ENCODE measurements at regions not wholly inside any gene's neighbourhood (a gene's known extent, or its start where the extent isn't known, plus 50 kb on each side); places are given as distances from the start of the nearest gene placed in this dataset.

GRCh38 chrX:146144039-146144438, 326.4 kb downstream of the SLITRK2 start:
- DNase-seq: no peak

GRCh38 chrX:146154191-146154590, 336.6 kb downstream of the SLITRK2 start:
- DNase-seq: peak in 1 of 3 donors; percentile 1

GRCh38 chrX:146160443-146161203, 343.0 kb downstream of the SLITRK2 start:
- DNase-seq: no peak

DNA sequence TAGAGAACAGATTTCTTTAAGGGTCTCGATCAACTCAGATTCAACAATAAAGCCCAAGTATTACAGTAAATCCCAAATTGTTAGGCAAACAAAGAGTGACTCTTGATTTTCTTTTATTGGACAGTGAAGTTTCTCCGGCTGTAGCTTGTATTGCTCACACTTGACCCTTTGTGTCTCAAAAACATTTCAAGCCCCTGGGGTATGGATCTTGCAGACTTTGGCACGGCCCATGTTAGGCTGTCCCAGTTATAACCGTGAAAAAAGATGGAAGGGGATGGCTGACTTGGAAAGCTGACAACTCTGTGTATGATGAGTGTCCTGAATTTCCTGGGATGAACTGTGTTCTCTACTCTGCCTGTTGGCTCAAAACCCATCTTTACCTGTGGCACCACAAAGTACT, 356.1 kb downstream of the SLITRK2 start:
- peak in 1 of 3 donors; percentile 14 for DNase-seq

DNA sequence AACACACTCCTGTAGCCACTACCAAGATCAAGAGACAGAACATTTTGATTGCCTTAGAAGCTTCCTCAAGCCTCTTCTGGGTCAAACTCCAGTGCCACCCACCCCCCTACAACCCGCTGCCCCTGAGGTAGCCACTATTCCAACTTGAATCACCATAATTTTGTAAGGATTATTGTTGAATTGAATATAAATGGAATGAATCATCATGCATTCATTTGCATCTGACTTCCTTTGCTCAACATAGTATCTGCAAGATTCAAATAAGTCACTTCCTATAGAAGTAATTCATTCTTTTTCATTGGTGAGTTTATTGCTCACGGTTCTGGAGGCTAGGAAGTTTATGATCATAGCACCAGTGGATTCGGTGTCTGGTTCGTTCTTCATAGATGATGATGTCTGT, 364.2 kb downstream of the SLITRK2 start:
- DNase-seq: no peak

GRCh38 chrX:146186540-146186939, 368.9 kb downstream of the SLITRK2 start:
- no peak for DNase-seq

DNA sequence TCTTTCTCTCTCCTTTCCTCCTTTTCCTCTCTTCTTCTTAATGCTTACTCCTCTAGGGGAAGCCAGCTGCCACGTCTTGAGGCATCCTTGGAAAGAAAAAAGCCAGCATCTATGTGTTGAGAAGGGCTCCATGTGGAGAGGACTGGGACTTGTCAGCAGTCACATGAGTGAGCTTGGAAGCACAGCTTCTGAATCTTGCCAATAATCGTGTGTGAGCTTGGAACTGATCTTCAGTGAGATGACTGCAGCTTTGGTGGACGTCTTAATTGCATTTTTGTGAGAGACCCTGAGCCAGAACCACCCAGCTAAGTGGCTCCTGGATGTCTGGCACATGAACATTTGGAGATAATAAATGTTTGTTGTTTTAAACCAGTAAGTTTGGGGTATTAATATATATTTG, 371.7 kb downstream of the SLITRK2 start:
- peak in 1 of 3 donors; percentile 5 for DNase-seq

GRCh38 chrX:146208821-146209220, 391.2 kb downstream of the SLITRK2 start:
- no peak for DNase-seq

DNA sequence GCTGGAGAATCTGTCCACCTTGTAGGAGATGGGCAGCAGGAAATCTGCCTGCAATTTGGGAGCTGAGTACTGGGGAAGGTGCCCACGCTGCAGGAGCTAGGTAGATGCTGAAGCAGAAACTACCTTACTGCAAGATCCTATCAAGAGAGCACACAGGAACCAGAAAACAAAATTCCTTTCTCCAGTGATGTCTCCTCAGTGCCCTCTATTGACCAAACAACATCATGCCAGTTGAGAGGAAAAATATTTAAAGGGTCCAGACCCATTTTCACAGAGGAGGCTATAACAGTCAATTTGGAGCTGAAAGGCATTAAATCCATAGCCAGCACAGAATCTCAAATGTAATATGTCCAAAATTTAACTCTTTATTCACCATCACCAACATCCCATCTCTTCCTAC, 406.8 kb downstream of the SLITRK2 start:
- peak in 1 of 3 donors; percentile 5 for DNase-seq

- no peak for DNase-seq
Measured at GRCh38 chrX:146238173-146238572, 420.5 kb downstream of the SLITRK2 start.

- DNase-seq: no peak
Measured at GRCh38 chrX:146241902-146242301, 424.3 kb downstream of the SLITRK2 start.

- DNase-seq: no peak
Measured at GRCh38 chrX:146243041-146243440, 425.4 kb downstream of the SLITRK2 start.

DNA sequence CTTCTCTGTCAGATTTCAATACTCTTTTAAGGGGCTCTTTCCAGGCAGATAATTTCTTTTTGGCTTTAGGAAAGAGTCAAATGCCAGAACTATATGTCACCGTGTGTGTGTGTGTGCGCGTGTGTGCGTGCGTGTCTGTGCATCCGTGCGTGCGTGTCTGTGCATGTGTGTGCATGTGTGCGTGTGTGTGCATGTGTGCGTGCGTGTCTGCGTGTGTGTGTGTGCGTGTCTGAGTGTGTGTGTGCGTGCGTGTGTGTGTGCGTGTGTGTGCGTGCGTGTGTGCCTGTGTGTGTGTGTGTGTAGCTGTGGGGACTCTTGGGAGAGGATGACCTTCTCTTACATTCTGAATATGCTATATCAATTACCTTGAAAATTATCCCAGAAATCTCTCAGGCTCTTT, 441.6 kb downstream of the SLITRK2 start:
- no peak for DNase-seq

DNA sequence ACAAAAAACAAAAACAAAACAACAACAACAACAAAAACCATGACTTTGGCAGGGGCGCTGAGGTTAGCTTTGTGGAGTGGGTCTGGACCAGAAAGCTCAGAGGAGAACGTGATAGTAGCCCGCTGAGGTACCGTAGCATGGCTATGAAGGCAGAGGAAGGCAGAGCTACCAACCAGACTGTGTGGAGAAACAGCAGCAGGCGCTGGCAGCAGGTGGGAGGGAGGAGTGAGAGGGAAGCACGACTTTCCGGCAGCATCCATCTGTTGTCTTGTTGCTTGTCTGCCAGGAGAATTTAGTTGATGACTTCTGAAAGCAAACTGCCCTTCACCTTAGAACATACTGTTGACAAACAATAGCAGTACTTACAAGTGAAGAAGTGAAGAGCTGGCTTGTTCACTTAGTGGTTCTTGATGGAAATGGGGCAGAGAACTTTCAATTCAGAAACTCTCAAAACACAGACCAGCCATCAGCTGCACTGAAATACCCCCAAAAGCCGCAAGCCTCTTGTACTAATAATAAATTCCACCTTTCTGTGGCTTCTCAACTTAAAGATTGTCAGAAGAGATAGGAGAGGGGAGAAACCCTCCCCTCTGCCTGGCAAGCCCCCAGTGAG, 447.2 kb downstream of the SLITRK2 start:
- DNase-seq: no peak

GRCh38 chrX:146278381-146278780, 460.8 kb downstream of the SLITRK2 start:
- DNase-seq: peak in 1 of 3 donors; percentile 1
